ENCODE measurements at regions not wholly inside any gene's neighbourhood (a gene's known extent, or its start where the extent isn't known, plus 50 kb on each side); places are given as distances from the start of the nearest gene placed in this dataset.
"Not testable (repeated sequence)": the region's sequence is repeated elsewhere in the genome, so short reads cannot be mapped to it uniquely, and the experiment has no call there.

GRCh38 chr1:245001252-245001651 lies 136.9 kb upstream of the HNRNPU start:
- H3K4me3 Mint-ChIP-seq = no peak overlapping the region
- no peak overlapping the region for H3K27ac Mint-ChIP-seq
- H3K27me3 Mint-ChIP-seq (ENCODE audit: low read depth) = no peaks in the 10 kb centered on the region
- H3K4me1 Mint-ChIP-seq = no peaks in the 10 kb centered on the region
- no peak for TF ChIP-seq CTCF (IDR thresholded peaks at IDR 0.05; ENCODE audit: unreplicated experiment in 3 of 3)
- H3K36me3 Mint-ChIP-seq (ENCODE audit: low read depth) = peaks cover 8% of the 10 kb centered on the region
- H3K9me3 Mint-ChIP-seq = no peaks in the 10 kb centered on the region

GRCh38 chr1:245000872-245001188 lies 136.5 kb upstream of the HNRNPU start:
- H3K4me3 Mint-ChIP-seq = no peak overlapping the region
- no peaks in the 10 kb centered on the region for H3K4me1 Mint-ChIP-seq
- TF ChIP-seq CTCF (IDR thresholded peaks at IDR 0.05; ENCODE audit: unreplicated experiment in 3 of 3) = no peak
- peaks cover 12% of the 10 kb centered on the region for H3K36me3 Mint-ChIP-seq (ENCODE audit: low read depth)
- no peak overlapping the region for H3K27ac Mint-ChIP-seq
- H3K27me3 Mint-ChIP-seq (ENCODE audit: low read depth) = no peaks in the 10 kb centered on the region
- no peaks in the 10 kb centered on the region for H3K9me3 Mint-ChIP-seq

- H3K27me3 Mint-ChIP-seq (ENCODE audit: low read depth); H3K9me3 Mint-ChIP-seq; H3K4me1 Mint-ChIP-seq; H3K4me3 Mint-ChIP-seq; H3K27ac Mint-ChIP-seq: not testable (repeated sequence)
- H3K36me3 Mint-ChIP-seq (ENCODE audit: low read depth) = peaks cover 20% of the 10 kb centered on the region
These were observed 135.3 kb upstream of the HNRNPU start for GRCh38 chr1:244999644-245000043.

- H3K4me1 Mint-ChIP-seq = no peaks in the 10 kb centered on the region
- no peaks in the 10 kb centered on the region for H3K9me3 Mint-ChIP-seq
- peaks cover 22% of the 10 kb centered on the region for H3K36me3 Mint-ChIP-seq (ENCODE audit: low read depth)
- H3K4me3 Mint-ChIP-seq = no peak overlapping the region
- no peak for TF ChIP-seq CTCF (IDR thresholded peaks at IDR 0.05; ENCODE audit: unreplicated experiment in 3 of 3)
- H3K27ac Mint-ChIP-seq = no peak overlapping the region
- no peaks in the 10 kb centered on the region for H3K27me3 Mint-ChIP-seq (ENCODE audit: low read depth)
These were observed 134.5 kb upstream of the HNRNPU start for GRCh38 chr1:244998717-244999346.

GRCh38 chr1:244995602-244996400 lies 131.5 kb upstream of the HNRNPU start:
- Mint-ChIP-seq H3K36me3 (ENCODE audit: low read depth) (peaks cover 39% of the 10 kb centered on the region), H3K4me3 (no peak overlapping the region), H3K27me3 (ENCODE audit: low read depth) (no peaks in the 10 kb centered on the region), H3K27ac (no peak overlapping the region), H3K4me1 (no peaks in the 10 kb centered on the region), H3K9me3 (no peaks in the 10 kb centered on the region)
- TF ChIP-seq CTCF (IDR thresholded peaks at IDR 0.05; ENCODE audit: unreplicated experiment in 3 of 3) = no peak

- Mint-ChIP-seq H3K36me3 (ENCODE audit: low read depth) (peaks cover 45% of the 10 kb centered on the region), H3K9me3 (no peaks in the 10 kb centered on the region), H3K27ac (no peak overlapping the region), H3K4me1 (no peaks in the 10 kb centered on the region), H3K4me3 (no peak overlapping the region), H3K27me3 (ENCODE audit: low read depth) (no peaks in the 10 kb centered on the region)
- TF ChIP-seq CTCF (IDR thresholded peaks at IDR 0.05; ENCODE audit: unreplicated experiment in 3 of 3) = no peak
These were observed 128.5 kb upstream of the HNRNPU start for GRCh38 chr1:244992833-244993232.

Data from nephron (organoid).